OCI-LY3 (cell line): ENCODE measurements at regions not wholly inside any gene's neighbourhood (a gene's known extent, or its start where the extent isn't known, plus 50 kb on each side); places are given as distances from the start of the nearest gene placed in this dataset.
"Not testable (repeated sequence)": the region's sequence is repeated elsewhere in the genome, so short reads cannot be mapped to it uniquely, and the experiment has no call there.

ENCODE experiments used
- H2AFZ ChIP-seq: fragments of 200-600, 300-600 bp; shearing (Covaris generic); 2 replicates; pipeline ENCODE4 v1.6.0; 2014; ENCODE audit warnings: antibody characterized with exemption, low read depth, low read length
- H3K27ac ChIP-seq: fragments of 200-600, 300-600 bp; sonication (generic); 2 replicates; pipeline ENCODE4 v1.5.1; 2014; ENCODE audit warnings: mild to moderate bottlenecking, low read length, moderate library complexity, mixed read lengths
- H3K27me3 ChIP-seq: fragments of 200-600, 300-600 bp; sonication (generic); 2 replicates; pipeline ENCODE4 v1.6.1; 2014; ENCODE audit warnings: low read depth, low read length, mixed read lengths
- H3K36me3 ChIP-seq: fragments of 200-600, 300-600 bp; sonication (generic); replicated peaks from 2 replicates; pipeline ENCODE3; 2014; ENCODE audit warnings: low read depth, low read length, mixed read lengths
- H3K4me1 ChIP-seq: fragments of 300-600, 200-600 bp; sonication (generic); 2 replicates; pipeline ENCODE4 v1.6.1; 2014; ENCODE audit warnings: low read length, mixed read lengths
- H3K4me2 ChIP-seq: fragments of 200-600, 300-600 bp; sonication (generic); 2 replicates; pipeline ENCODE4 v1.6.1; 2014; ENCODE audit warnings: low read length, mixed read lengths
- H3K4me3 ChIP-seq: fragments of 300-600, 200-600 bp; sonication (generic); 2 replicates; pipeline ENCODE4 v1.5.1; 2014; ENCODE audit warnings: antibody characterized with exemption, mild to moderate bottlenecking, low read length, moderate library complexity
- H3K79me2 ChIP-seq: fragments of 300-600, 200-600 bp; shearing (Covaris generic); 2 replicates; pipeline ENCODE4 v1.6.1; 2014; ENCODE audit warnings: mild to moderate bottlenecking, low read length, mixed read lengths
- H3K9ac ChIP-seq: fragments of 300-600, 200-600 bp; shearing (Covaris generic); 2 replicates; pipeline ENCODE4 v1.6.0; 2014; ENCODE audit warnings: mild to moderate bottlenecking, low read length, moderate library complexity
- H3K9me3 ChIP-seq: fragments of 200-600, 300-600 bp; shearing (Covaris generic); 2 replicates; pipeline ENCODE4 v1.6.1; 2014; ENCODE audit warnings: low read length, mixed read lengths; ENCODE audit not compliant: insufficient read depth
- H4K20me1 ChIP-seq: fragments of 200-600, 300-600 bp; sonication (generic); 2 replicates; pipeline ENCODE4 v1.6.1; 2016; ENCODE audit warnings: low read length, mixed read lengths; ENCODE audit not compliant: insufficient read depth
- CTCF ChIP-seq: fragments of 200-600, 300-600 bp; sonication (generic); IDR thresholded peaks from 2 replicates; pipeline ENCODE4 v1.5.1; 2014; ENCODE audit warnings: antibody characterized with exemption, low read length, low read depth
- EZH2phosphoT487 ChIP-seq: fragments of 200-600 bp; shearing (Covaris generic); IDR thresholded peaks from 2 replicates; pipeline ENCODE4 v1.6.1; 2018; ENCODE audit warnings: antibody characterized with exemption, mixed run types, low read depth

GRCh38 chr13:21304256-21304655, 127.8 kb downstream of the MRPL57 start:
- peaks cover 3% of the 10 kb centered on the region for H3K4me1 ChIP-seq
- no peaks in the 10 kb centered on the region for H4K20me1 ChIP-seq
- no peak overlapping the region for H2AFZ ChIP-seq
- H3K4me2 ChIP-seq: no peak overlapping the region
- H3K27ac ChIP-seq: no peak overlapping the region
- H3K27me3 ChIP-seq: no peaks in the 10 kb centered on the region
- no peak for TF ChIP-seq EZH2phosphoT487
- TF ChIP-seq CTCF: no peak
- no peaks in the 10 kb centered on the region for H3K36me3 ChIP-seq
- H3K4me3 ChIP-seq: no peak overlapping the region
- no peaks in the 10 kb centered on the region for H3K9me3 ChIP-seq
- no peak overlapping the region for H3K9ac ChIP-seq
- peaks cover 11% of the 10 kb centered on the region; the same call in 1 of the 2 replicates for H3K79me2 ChIP-seq

- H3K4me3 ChIP-seq, H2AFZ ChIP-seq, H3K27me3 ChIP-seq, H3K4me2 ChIP-seq, H3K9me3 ChIP-seq, H3K27ac ChIP-seq, H3K79me2 ChIP-seq, H3K4me1 ChIP-seq, H4K20me1 ChIP-seq, H3K36me3 ChIP-seq, H3K9ac ChIP-seq: not testable (repeated sequence)
Observed at GRCh38 chr13:21306300-21307073, 130.0 kb downstream of the MRPL57 start.

GRCh38 chr13:21307158-21307557, 130.7 kb downstream of the MRPL57 start:
- H3K27me3 ChIP-seq, H3K9ac ChIP-seq, H3K79me2 ChIP-seq, H3K27ac ChIP-seq, H3K9me3 ChIP-seq, H2AFZ ChIP-seq, H3K4me3 ChIP-seq, H3K36me3 ChIP-seq, H3K4me1 ChIP-seq, H4K20me1 ChIP-seq, H3K4me2 ChIP-seq: not testable (repeated sequence)

GRCh38 chr13:21308906-21309305, 132.4 kb downstream of the MRPL57 start:
- H4K20me1 ChIP-seq: no peaks in the 10 kb centered on the region
- no peaks in the 10 kb centered on the region for H3K4me1 ChIP-seq
- no peak overlapping the region for H2AFZ ChIP-seq
- no peaks in the 10 kb centered on the region for H3K27me3 ChIP-seq
- no peak overlapping the region for H3K9ac ChIP-seq
- H3K27ac ChIP-seq: no peak overlapping the region
- TF ChIP-seq CTCF (no peak), EZH2phosphoT487 (no peak)
- no peak overlapping the region for H3K4me2 ChIP-seq
- H3K79me2 ChIP-seq: no peaks in the 10 kb centered on the region
- H3K36me3 ChIP-seq: no peaks in the 10 kb centered on the region
- no peak overlapping the region for H3K4me3 ChIP-seq
- no peaks in the 10 kb centered on the region for H3K9me3 ChIP-seq

- H3K36me3 ChIP-seq: no peaks in the 10 kb centered on the region
- H3K9me3 ChIP-seq: no peaks in the 10 kb centered on the region
- H3K27ac ChIP-seq: no peak overlapping the region
- no peak overlapping the region for H3K4me3 ChIP-seq
- H3K27me3 ChIP-seq: no peaks in the 10 kb centered on the region
- no peak overlapping the region for H3K4me2 ChIP-seq
- no peaks in the 10 kb centered on the region for H3K4me1 ChIP-seq
- H2AFZ ChIP-seq: no peak overlapping the region
- no peaks in the 10 kb centered on the region for H4K20me1 ChIP-seq
- TF ChIP-seq CTCF (no peak), EZH2phosphoT487 (no peak)
- H3K9ac ChIP-seq: no peak overlapping the region
- no peaks in the 10 kb centered on the region for H3K79me2 ChIP-seq
Observed at GRCh38 chr13:21309542-21310172, 133.2 kb downstream of the MRPL57 start.
